ENCODE measurements at regions not wholly inside any gene's neighbourhood (a gene's known extent, or its start where the extent isn't known, plus 50 kb on each side); places are given as distances from the start of the nearest gene placed in this dataset.
"Not testable (repeated sequence)": the region's sequence is repeated elsewhere in the genome, so short reads cannot be mapped to it uniquely, and the experiment has no call there.

GRCh38 chr1:67545364-67545763, 115.2 kb upstream of the SERBP1 start:
- Histone ChIP-seq H3K27me3 (ENCODE audit: insufficient read depth, low read length) (no peaks in the 10 kb centered on the region), H3K27ac (ENCODE audit: low read depth, low read length) (no peak overlapping the region), H2AFZ (ENCODE audit: low read length, unreplicated experiment) (no peak overlapping the region), H3K36me3 (ENCODE audit: insufficient read depth, low read length) (no peaks in the 10 kb centered on the region), H3K79me2 (ENCODE audit: control insufficient read depth, insufficient read depth, low read length, unreplicated experiment) (no peaks in the 10 kb centered on the region), H3K4me3 (ENCODE audit: low read depth, low read length) (no peak overlapping the region), H3K4me1 (ENCODE audit: control insufficient read depth, insufficient read depth, low read length, unreplicated experiment) (peaks cover 7% of the 10 kb centered on the region)

- H3K27ac ChIP-seq (ENCODE audit: low read depth, low read length), result no peak overlapping the region
- no peak overlapping the region for H3K4me3 ChIP-seq (ENCODE audit: low read depth, low read length)
- H3K79me2 ChIP-seq (ENCODE audit: control insufficient read depth, insufficient read depth, low read length, unreplicated experiment), result no peaks in the 10 kb centered on the region
- H3K27me3 ChIP-seq (ENCODE audit: insufficient read depth, low read length), result no peaks in the 10 kb centered on the region
- no peak overlapping the region for H2AFZ ChIP-seq (ENCODE audit: low read length, unreplicated experiment)
- no peaks in the 10 kb centered on the region for H3K4me1 ChIP-seq (ENCODE audit: control insufficient read depth, insufficient read depth, low read length, unreplicated experiment)
- no peaks in the 10 kb centered on the region for H3K36me3 ChIP-seq (ENCODE audit: insufficient read depth, low read length)
Observed at GRCh38 chr1:67551375-67551774, 121.2 kb upstream of the SERBP1 start.

- H3K4me3 ChIP-seq (ENCODE audit: low read depth, low read length), result no peak overlapping the region
- no peak overlapping the region for H3K27ac ChIP-seq (ENCODE audit: low read depth, low read length)
- no peaks in the 10 kb centered on the region for H3K79me2 ChIP-seq (ENCODE audit: control insufficient read depth, insufficient read depth, low read length, unreplicated experiment)
- no peaks in the 10 kb centered on the region for H3K4me1 ChIP-seq (ENCODE audit: control insufficient read depth, insufficient read depth, low read length, unreplicated experiment)
- no peak overlapping the region for H2AFZ ChIP-seq (ENCODE audit: low read length, unreplicated experiment)
- H3K36me3 ChIP-seq (ENCODE audit: insufficient read depth, low read length), result no peaks in the 10 kb centered on the region
- no peaks in the 10 kb centered on the region for H3K27me3 ChIP-seq (ENCODE audit: insufficient read depth, low read length)
Observed at GRCh38 chr1:67552336-67552759, 122.1 kb upstream of the SERBP1 start.

- H3K27me3 ChIP-seq (ENCODE audit: insufficient read depth, low read length); H2AFZ ChIP-seq (ENCODE audit: low read length, unreplicated experiment); H3K79me2 ChIP-seq (ENCODE audit: control insufficient read depth, insufficient read depth, low read length, unreplicated experiment); H3K36me3 ChIP-seq (ENCODE audit: insufficient read depth, low read length); H3K4me3 ChIP-seq (ENCODE audit: low read depth, low read length); H3K4me1 ChIP-seq (ENCODE audit: control insufficient read depth, insufficient read depth, low read length, unreplicated experiment); H3K27ac ChIP-seq (ENCODE audit: low read depth, low read length): not testable (repeated sequence)
Observed at GRCh38 chr1:67554204-67554603, 124.0 kb upstream of the SERBP1 start.

- H3K4me1 ChIP-seq (ENCODE audit: control insufficient read depth, insufficient read depth, low read length, unreplicated experiment), result peaks cover 11% of the 10 kb centered on the region
- no peaks in the 10 kb centered on the region for H3K79me2 ChIP-seq (ENCODE audit: control insufficient read depth, insufficient read depth, low read length, unreplicated experiment)
- no peaks in the 10 kb centered on the region for H3K27me3 ChIP-seq (ENCODE audit: insufficient read depth, low read length)
- H3K27ac ChIP-seq (ENCODE audit: low read depth, low read length), result no peak overlapping the region
- no peak overlapping the region for H3K4me3 ChIP-seq (ENCODE audit: low read depth, low read length)
- H2AFZ ChIP-seq (ENCODE audit: low read length, unreplicated experiment), result no peak overlapping the region
- H3K36me3 ChIP-seq (ENCODE audit: insufficient read depth, low read length), result no peaks in the 10 kb centered on the region
Observed at GRCh38 chr1:67555461-67556296, 125.5 kb upstream of the SERBP1 start.

GRCh38 chr1:67556297-67556900, 126.2 kb upstream of the SERBP1 start:
- Histone ChIP-seq H3K4me1 (ENCODE audit: control insufficient read depth, insufficient read depth, low read length, unreplicated experiment) (peaks cover 14% of the 10 kb centered on the region), H3K36me3 (ENCODE audit: insufficient read depth, low read length) (no peaks in the 10 kb centered on the region), H3K27ac (ENCODE audit: low read depth, low read length) (no peak overlapping the region), H3K4me3 (ENCODE audit: low read depth, low read length) (no peak overlapping the region), H2AFZ (ENCODE audit: low read length, unreplicated experiment) (no peak overlapping the region), H3K79me2 (ENCODE audit: control insufficient read depth, insufficient read depth, low read length, unreplicated experiment) (no peaks in the 10 kb centered on the region), H3K27me3 (ENCODE audit: insufficient read depth, low read length) (no peaks in the 10 kb centered on the region)

- H3K27me3 ChIP-seq (ENCODE audit: insufficient read depth, low read length), result no peaks in the 10 kb centered on the region
- H3K36me3 ChIP-seq (ENCODE audit: insufficient read depth, low read length), result no peaks in the 10 kb centered on the region
- no peak overlapping the region for H3K27ac ChIP-seq (ENCODE audit: low read depth, low read length)
- no peak overlapping the region for H3K4me3 ChIP-seq (ENCODE audit: low read depth, low read length)
- no peak overlapping the region for H2AFZ ChIP-seq (ENCODE audit: low read length, unreplicated experiment)
- peaks cover 17% of the 10 kb centered on the region for H3K4me1 ChIP-seq (ENCODE audit: control insufficient read depth, insufficient read depth, low read length, unreplicated experiment)
- H3K79me2 ChIP-seq (ENCODE audit: control insufficient read depth, insufficient read depth, low read length, unreplicated experiment), result no peaks in the 10 kb centered on the region
Observed at GRCh38 chr1:67557696-67558448, 127.1 kb upstream of the GADD45A start.

GRCh38 chr1:67558449-67559193, 126.4 kb upstream of the GADD45A start:
- Histone ChIP-seq H3K27me3 (ENCODE audit: insufficient read depth, low read length) (no peaks in the 10 kb centered on the region), H3K4me1 (ENCODE audit: control insufficient read depth, insufficient read depth, low read length, unreplicated experiment) (peaks cover 17% of the 10 kb centered on the region), H3K79me2 (ENCODE audit: control insufficient read depth, insufficient read depth, low read length, unreplicated experiment) (no peaks in the 10 kb centered on the region), H3K27ac (ENCODE audit: low read depth, low read length) (peak overlapping the region; percentile 28), H2AFZ (ENCODE audit: low read length, unreplicated experiment) (peak overlapping the region; percentile 91), H3K4me3 (ENCODE audit: low read depth, low read length) (peak overlapping the region; percentile 63), H3K36me3 (ENCODE audit: insufficient read depth, low read length) (no peaks in the 10 kb centered on the region)

GRCh38 chr1:67559222-67559700, 125.7 kb upstream of the GADD45A start:
- Histone ChIP-seq H3K79me2 (ENCODE audit: control insufficient read depth, insufficient read depth, low read length, unreplicated experiment) (no peaks in the 10 kb centered on the region), H3K4me3 (ENCODE audit: low read depth, low read length) (peak overlapping the region; percentile 63), H3K27ac (ENCODE audit: low read depth, low read length) (peak overlapping the region; percentile 28), H3K4me1 (ENCODE audit: control insufficient read depth, insufficient read depth, low read length, unreplicated experiment) (peaks cover 17% of the 10 kb centered on the region), H3K36me3 (ENCODE audit: insufficient read depth, low read length) (no peaks in the 10 kb centered on the region), H3K27me3 (ENCODE audit: insufficient read depth, low read length) (no peaks in the 10 kb centered on the region), H2AFZ (ENCODE audit: low read length, unreplicated experiment) (peak overlapping the region; percentile 91)

GRCh38 chr1:67560580-67561255, 124.3 kb upstream of the GADD45A start:
- no peak overlapping the region for H3K4me3 ChIP-seq (ENCODE audit: low read depth, low read length)
- no peaks in the 10 kb centered on the region for H3K79me2 ChIP-seq (ENCODE audit: control insufficient read depth, insufficient read depth, low read length, unreplicated experiment)
- no peak overlapping the region for H3K27ac ChIP-seq (ENCODE audit: low read depth, low read length)
- H2AFZ ChIP-seq (ENCODE audit: low read length, unreplicated experiment), result no peak overlapping the region
- H3K27me3 ChIP-seq (ENCODE audit: insufficient read depth, low read length), result no peaks in the 10 kb centered on the region
- peaks cover 17% of the 10 kb centered on the region for H3K4me1 ChIP-seq (ENCODE audit: control insufficient read depth, insufficient read depth, low read length, unreplicated experiment)
- no peaks in the 10 kb centered on the region for H3K36me3 ChIP-seq (ENCODE audit: insufficient read depth, low read length)
